ENCODE measurements at regions not wholly inside any gene's neighbourhood (a gene's known extent, or its start where the extent isn't known, plus 50 kb on each side); places are given as distances from the start of the nearest gene placed in this dataset.
"Not testable (repeated sequence)": the region's sequence is repeated elsewhere in the genome, so short reads cannot be mapped to it uniquely, and the experiment has no call there.

GRCh38 chr9:91512235-91512634, 88.6 kb upstream of the NFIL3 start:
- not testable (repeated sequence) for DNase-seq (ENCODE audit: low read depth in 2 of 3, low spot score in 2 of 3)

DNA sequence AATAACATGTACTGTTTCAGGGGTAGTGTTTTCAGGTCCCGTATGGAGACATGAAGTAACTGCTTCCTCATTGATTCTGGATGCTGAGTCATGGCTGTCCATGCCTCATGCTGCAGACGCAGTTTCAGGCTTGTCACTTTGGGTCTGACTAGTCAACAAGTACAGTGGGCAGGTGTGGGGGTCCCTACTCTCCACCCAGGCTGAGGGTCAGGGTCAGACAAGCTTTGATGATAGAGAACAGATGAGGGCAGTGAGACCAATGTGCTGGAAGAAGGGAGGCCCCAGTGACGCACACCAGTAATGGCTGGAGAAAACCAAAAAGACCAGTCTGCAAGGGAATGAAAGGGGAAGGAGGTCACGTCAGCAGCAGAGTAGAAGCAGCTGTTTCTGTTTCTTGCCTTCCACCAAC, 80.0 kb upstream of the NFIL3 start:
- peak in 2 of 3 donors; percentile 19 to 72 for DNase-seq (ENCODE audit: low read depth in 2 of 3, low spot score in 2 of 3)

DNA sequence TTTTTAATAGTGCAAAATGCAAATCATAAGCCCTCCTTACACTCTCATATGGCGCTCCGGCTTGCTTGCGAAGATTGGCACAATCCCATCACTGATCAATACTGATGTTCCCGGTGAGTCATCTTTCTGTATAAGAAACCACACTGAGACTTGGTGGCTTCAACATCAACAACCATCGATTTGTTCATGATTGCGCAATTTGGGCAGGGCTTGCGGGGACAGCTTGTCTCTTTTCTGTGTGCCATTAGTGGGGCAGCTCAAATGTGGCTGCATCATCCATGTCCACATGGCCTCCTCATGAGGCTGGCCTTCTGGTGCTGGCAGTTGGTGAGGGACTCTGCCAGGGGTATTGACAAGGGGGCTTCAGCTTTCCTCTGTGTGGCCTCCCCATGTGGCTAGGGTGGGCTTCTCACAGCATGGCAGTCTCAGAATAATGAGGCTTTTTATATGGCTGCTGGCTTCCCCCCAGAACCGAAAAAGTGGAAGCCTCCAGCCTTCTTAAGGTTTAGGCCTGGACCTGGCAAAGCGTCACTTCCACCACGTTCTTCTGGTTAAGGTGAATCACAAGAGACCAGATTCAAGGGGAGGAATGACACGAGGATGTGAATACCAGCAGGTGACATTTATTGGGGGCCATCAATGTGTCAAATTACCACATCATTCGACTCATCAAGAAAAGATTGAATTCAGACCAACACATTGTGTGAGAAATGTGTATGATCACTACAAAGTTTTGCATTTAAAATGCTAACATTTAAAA, 79.5 kb upstream of the NFIL3 start:
- no peak for DNase-seq (ENCODE audit: low read depth in 2 of 3, low spot score in 2 of 3)

DNA sequence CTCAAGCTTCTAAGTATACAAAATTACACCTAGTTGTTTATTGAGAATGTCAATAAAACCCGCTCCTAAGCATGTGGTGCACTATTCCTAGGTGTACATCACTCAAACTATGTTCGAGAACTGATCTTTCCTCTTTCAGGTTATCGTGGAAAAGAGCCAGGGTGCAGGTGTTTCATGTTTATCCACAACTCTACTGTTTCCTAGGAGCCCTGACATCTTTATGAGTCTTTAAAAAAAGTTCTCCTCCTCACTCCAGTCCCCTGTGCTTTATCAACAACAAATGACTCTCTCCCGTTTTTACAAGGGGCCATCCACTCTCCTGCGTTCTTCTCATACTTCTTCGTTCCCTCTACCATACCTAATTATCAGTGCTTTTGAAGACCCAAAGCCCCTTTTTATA, 78.8 kb upstream of the NFIL3 start:
- no peak for DNase-seq (ENCODE audit: low read depth in 2 of 3, low spot score in 2 of 3)

DNA sequence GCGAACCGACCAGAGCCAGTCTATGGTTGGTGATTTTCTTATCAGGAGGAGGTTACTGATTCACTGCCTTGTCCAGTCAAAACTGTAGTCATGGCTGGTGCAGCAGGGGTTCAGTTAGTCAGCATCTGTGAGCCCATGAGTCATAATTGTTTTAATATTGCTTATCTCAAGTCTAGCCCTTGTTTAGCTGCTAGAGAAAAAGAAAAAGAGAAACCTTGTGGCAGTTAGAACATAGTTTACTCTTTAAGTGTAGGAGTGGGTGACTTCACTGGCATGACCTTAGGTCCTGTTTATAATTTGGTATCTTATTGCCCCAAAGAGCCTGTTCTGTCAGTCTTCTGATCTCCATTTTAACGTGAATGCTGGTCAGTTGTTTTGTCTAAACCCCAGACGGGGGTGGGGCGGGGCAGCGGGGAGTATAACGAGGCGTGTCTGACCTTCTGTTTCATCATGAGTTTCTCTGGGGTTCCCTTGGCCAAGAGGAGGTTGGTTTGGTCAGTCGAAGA, 76.9 kb upstream of the NFIL3 start:
- DNase-seq (ENCODE audit: low read depth in 2 of 3, low spot score in 2 of 3), result no peak

DNA sequence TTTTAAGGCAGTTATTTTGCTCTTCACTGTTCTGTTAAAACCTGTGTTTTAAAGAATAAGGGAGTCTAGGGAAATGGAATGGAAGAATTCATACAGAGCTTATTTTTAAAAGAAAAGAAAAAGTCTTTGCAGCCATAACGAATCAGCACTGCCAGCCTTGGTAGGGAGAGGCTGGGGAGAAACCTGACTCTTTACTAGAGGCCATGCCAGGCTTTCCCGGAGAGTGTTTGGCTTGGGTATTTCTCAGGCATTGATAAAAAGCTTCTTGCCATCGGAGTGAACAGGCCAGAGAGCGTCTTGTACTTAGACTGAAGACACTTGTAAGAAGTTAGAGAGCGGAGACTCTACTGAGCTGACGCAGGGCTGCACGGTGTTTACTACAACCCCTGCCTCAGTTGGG, 72.7 kb upstream of the NFIL3 start:
- DNase-seq (ENCODE audit: low read depth in 2 of 3, low spot score in 2 of 3), result no peak

GRCh38 chr9:91495450-91495849, 71.8 kb upstream of the NFIL3 start:
- no peak for DNase-seq (ENCODE audit: low read depth in 2 of 3, low spot score in 2 of 3)

DNA sequence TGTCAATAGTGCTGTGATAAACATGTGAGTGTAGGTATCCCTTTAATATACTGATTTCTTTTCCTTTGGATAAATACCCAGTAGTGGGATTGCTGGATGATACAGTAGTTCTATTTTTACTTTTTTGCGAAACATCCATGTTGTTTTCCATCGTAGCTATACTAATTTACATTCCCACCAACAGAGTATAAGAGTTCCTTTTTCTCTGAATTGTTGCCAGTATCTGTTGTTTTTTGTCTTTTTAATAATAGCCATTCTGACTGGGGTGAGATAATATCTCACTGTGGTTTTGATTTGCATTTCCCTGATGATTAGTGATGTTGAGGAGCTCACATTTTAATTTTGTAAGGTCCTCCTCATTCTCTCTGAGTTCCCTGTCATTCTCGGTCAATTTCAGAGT, 71.1 kb upstream of the NFIL3 start:
- DNase-seq (ENCODE audit: low read depth in 2 of 3, low spot score in 2 of 3), result no peak

- DNase-seq (ENCODE audit: low read depth in 2 of 3, low spot score in 2 of 3), result no peak
These were observed 68.6 kb upstream of the NFIL3 start for GRCh38 chr9:91492237-91492636.

- no peak for DNase-seq (ENCODE audit: low read depth in 2 of 3, low spot score in 2 of 3)
These were observed 68.0 kb upstream of the NFIL3 start for GRCh38 chr9:91491624-91492023.

- peak in 2 of 3 donors; percentile 2 to 31 for DNase-seq (ENCODE audit: low read depth in 2 of 3, low spot score in 2 of 3)
These were observed 65.8 kb upstream of the NFIL3 start for GRCh38 chr9:91489361-91489899.

GRCh38 chr9:91488341-91488740, 64.7 kb upstream of the NFIL3 start:
- no peak for DNase-seq (ENCODE audit: low read depth in 2 of 3, low spot score in 2 of 3)

GRCh38 chr9:91486699-91487497, 63.3 kb upstream of the NFIL3 start:
- no peak for DNase-seq (ENCODE audit: low read depth in 2 of 3, low spot score in 2 of 3)

DNA sequence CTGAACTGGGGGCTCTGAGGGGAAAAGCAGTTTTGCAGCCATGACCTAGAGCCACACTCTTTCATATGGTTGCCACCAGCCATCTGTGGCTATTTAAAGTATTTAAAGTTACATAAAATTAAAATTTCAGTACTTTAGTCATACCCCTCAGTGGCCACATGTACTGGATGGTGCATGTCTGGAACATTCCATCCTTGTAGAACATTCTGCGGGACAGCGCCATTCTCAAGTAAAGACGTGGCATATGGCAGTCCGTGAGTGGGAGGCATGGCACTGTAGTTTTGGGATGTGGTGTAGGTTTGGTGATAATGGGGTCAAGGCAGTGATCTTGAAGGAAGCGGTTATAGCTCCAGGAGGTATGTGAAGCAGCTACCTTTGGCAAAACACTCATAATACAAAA, 61.4 kb upstream of the NFIL3 start:
- no peak for DNase-seq (ENCODE audit: low read depth in 2 of 3, low spot score in 2 of 3)

GRCh38 chr9:91483835-91484234, 60.2 kb upstream of the NFIL3 start:
- no peak for DNase-seq (ENCODE audit: low read depth in 2 of 3, low spot score in 2 of 3)

DNA sequence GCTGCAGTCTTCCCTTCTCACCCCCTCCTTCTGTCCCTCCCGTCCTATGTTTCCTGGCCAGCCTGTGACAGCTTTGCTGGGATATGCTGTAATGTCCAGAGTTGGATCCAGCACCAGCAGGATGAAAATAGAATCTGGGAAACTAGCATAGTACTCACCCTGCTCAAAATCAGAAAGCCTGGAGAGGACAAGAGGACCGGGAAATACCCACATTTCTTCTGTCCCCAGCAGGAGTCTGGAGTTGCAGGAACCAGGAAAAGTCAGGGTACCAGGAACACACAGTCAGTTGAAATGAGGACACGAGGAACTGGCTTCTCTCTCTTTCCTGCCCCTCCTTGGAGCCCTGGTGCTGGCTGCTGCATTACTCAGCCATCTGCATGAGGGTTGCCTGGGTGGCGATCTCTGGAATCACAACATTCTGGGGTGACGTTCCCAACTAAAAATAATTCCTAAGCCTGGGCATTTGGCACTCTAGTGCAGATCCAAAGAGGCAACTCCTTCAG, 59.6 kb upstream of the NFIL3 start:
- DNase-seq (ENCODE audit: low read depth in 2 of 3, low spot score in 2 of 3), result no peak

- DNase-seq (ENCODE audit: low read depth in 2 of 3, low spot score in 2 of 3), result no peak
These were observed 58.3 kb upstream of the NFIL3 start for GRCh38 chr9:91481972-91482371.

DNA sequence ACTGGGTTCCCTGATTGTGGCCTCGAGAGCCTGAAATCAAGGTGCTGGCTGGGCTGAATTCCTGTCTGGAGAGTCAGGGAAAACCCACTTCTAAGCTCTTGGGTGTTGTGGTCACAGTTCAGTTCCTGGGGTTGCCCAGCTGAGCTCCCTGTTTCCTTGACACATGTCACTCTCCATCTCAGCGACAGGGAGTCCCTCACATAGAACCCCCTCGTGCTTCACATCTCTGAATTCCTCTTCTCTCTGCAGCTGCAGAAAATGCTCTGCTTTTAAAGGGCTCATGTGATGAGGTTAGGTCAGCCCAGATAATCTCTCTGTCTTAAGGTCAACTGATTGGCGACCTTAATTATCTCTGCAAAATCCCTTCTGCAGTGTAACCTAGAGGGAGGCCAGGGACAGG, 53.5 kb upstream of the NFIL3 start:
- no peak for DNase-seq (ENCODE audit: low read depth in 2 of 3, low spot score in 2 of 3)

DNA sequence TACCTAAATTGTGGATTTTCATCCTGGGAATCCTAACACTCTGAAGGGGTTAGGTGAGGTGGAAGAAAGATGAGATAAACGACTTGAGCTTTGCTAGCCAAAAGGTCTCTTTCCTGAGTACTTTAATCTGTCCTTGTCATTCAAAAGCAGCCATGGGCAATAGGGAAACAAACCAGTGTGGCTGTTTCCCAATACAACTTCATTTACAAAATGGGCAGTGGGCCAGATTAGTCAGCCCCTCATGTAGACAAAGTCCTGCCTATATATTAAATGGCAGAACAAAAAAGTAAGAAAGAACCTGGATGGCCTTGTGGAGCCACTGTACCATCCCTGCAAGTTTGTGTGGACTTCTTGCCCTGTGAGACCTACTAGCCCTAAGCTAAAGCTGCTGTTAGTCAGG, 51.0 kb upstream of the NFIL3 start:
- DNase-seq (ENCODE audit: low read depth in 2 of 3, low spot score in 2 of 3), result no peak

Measured in hematopoietic multipotent progenitor cell (in vitro differentiated cells).